SK-N-SH (cell line): ENCODE measurements at regions not wholly inside any gene's neighbourhood (a gene's known extent, or its start where the extent isn't known, plus 50 kb on each side); places are given as distances from the start of the nearest gene placed in this dataset.

ENCODE experiments used
- CHD2 ChIP-seq: fragments of 150-350 bp; IDR thresholded peaks from 2 replicates; pipeline ENCODE4 v1.6.1; 2018; ENCODE audit warnings: low read length; ENCODE audit not compliant: partially characterized antibody
- EZH2phosphoT487 ChIP-seq: fragments of 200-600 bp; sonication (generic); IDR thresholded peaks from 2 replicates; pipeline ENCODE4 v1.6.1; 2017; ENCODE audit warnings: low read depth, mixed run types, mild to moderate bottlenecking, antibody characterized with exemption, moderate library complexity, borderline replicate concordance
- NRF1 ChIP-seq: IDR thresholded peaks from 2 replicates; pipeline ENCODE4 v1.6.1; 2012; ENCODE audit warnings: low read depth, mild to moderate bottlenecking, low read length
- POLR2AphosphoS5 ChIP-seq: IDR thresholded peaks from 2 replicates; pipeline ENCODE4 v1.6.1; 2012; ENCODE audit warnings: low read depth, low read length
- SIN3A ChIP-seq: IDR thresholded peaks from 2 replicates; pipeline ENCODE4 v1.6.1; 2012; ENCODE audit warnings: low read depth, mild to moderate bottlenecking, low read length, moderate library complexity, borderline replicate concordance
- TF ChIP-seq, protein P1 (sequence below): IDR thresholded peaks from 2 replicates; pipeline ENCODE4; 2012
- TF ChIP-seq, protein P2 (sequence below): fragments of 200-600 bp; sonication (generic); IDR thresholded peaks from 2 replicates; pipeline ENCODE4 v1.6.1; 2017; ENCODE audit warnings: antibody characterized with exemption, mild to moderate bottlenecking, moderate library complexity

DNA sequence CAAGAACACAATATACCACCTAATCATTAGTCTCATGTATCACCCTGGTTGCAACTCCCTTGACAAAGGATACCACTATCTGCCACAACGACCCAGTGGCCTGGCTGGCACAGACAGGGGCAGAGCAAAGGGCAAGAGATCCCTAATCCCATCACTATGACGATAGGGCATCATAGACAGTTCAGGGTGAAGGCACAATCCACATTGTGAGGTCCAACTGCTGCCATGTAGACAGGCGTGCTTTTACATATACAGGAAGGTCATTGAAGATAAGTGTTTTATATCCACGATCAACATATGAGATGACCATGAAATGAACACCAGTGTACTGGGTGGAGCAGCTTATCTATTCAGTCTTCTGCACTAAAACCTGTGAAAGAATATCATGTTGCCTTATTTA, 94.6 kb downstream of the IGLL1 start:
- TF ChIP-seq, protein P1, sequence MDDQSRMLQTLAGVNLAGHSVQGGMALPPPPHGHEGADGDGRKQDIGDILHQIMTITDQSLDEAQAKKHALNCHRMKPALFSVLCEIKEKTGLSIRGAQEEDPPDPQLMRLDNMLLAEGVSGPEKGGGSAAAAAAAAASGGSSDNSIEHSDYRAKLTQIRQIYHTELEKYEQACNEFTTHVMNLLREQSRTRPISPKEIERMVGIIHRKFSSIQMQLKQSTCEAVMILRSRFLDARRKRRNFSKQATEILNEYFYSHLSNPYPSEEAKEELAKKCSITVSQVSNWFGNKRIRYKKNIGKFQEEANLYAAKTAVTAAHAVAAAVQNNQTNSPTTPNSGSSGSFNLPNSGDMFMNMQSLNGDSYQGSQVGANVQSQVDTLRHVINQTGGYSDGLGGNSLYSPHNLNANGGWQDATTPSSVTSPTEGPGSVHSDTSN: no peak
- TF ChIP-seq EZH2phosphoT487 (no peak), NRF1 (no peak), SIN3A (no peak), POLR2AphosphoS5 (no peak), CHD2 (no peak)
- TF ChIP-seq, protein P2, sequence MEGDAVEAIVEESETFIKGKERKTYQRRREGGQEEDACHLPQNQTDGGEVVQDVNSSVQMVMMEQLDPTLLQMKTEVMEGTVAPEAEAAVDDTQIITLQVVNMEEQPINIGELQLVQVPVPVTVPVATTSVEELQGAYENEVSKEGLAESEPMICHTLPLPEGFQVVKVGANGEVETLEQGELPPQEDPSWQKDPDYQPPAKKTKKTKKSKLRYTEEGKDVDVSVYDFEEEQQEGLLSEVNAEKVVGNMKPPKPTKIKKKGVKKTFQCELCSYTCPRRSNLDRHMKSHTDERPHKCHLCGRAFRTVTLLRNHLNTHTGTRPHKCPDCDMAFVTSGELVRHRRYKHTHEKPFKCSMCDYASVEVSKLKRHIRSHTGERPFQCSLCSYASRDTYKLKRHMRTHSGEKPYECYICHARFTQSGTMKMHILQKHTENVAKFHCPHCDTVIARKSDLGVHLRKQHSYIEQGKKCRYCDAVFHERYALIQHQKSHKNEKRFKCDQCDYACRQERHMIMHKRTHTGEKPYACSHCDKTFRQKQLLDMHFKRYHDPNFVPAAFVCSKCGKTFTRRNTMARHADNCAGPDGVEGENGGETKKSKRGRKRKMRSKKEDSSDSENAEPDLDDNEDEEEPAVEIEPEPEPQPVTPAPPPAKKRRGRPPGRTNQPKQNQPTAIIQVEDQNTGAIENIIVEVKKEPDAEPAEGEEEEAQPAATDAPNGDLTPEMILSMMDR: no peak
